T-cell (primary cell): ENCODE measurements at regions not wholly inside any gene's neighbourhood (a gene's known extent, or its start where the extent isn't known, plus 50 kb on each side); places are given as distances from the start of the nearest gene placed in this dataset.

Experiments used
- ATAC-seq, 4 experiments: fragments of 200-7000 bp in 3 of 4; fragments of 150-1000 bp in 1 of 4; cut with Tn5 transposase; replicated peaks in 1 of 4; 1 replicate in 3 of 4; 2 replicates in 1 of 4; pipeline ENCODE4 v1.10.0; 2021; ENCODE audit warnings: moderate library complexity in 3 of 4, mild to moderate bottlenecking in 2 of 4, moderate number of reproducible peaks in 1 of 4
- CTCF ChIA-PET, 2 donors: fragments of 300-600 bp; sonication (Branson Sonifier 250); formaldehyde crosslinking; loops; one replicate each; lab custom pipeline; 2022; ENCODE audit warnings: antibody characterized with exemption in 2 of 2; lab: Charles Lee
- POLR2A ChIA-PET, 2 donors: fragments of 300-600 bp; sonication (Branson Sonifier 250); formaldehyde crosslinking; loops; one replicate each; lab custom pipeline; 2022; ENCODE audit warnings: antibody characterized with exemption in 2 of 2; lab: Charles Lee
- DNase-seq, 35 experiments: peaks; one replicate each; pipeline versions ENCODE4 v3.0.0 to v3.0.0-alpha.2; 2013 to 2023
- H3K27ac ChIP-seq: one replicate; pipeline ENCODE4 v1.5.1; 2013; ENCODE audit warnings: low read length
- H3K27me3 ChIP-seq, 2 experiments: replicated peaks in 1 of 2; 1 replicate in 1 of 2; 2 replicates in 1 of 2; pipeline versions ENCODE4 v1.6.1 to v1.7.0; 2013; ENCODE audit warnings: low read length in 1 of 2, mixed read lengths in 1 of 2; ENCODE audit not compliant: control insufficient read depth in 2 of 2, insufficient read depth in 2 of 2; ENCODE audit errors: extremely low read depth in 1 of 2
- H3K36me3 ChIP-seq, 2 donors: 1 replicate in 1 of 2; 2 replicates in 1 of 2; pipeline versions ENCODE4 v1.6.1 to v1.7.0; 2013; ENCODE audit warnings: low read length in 1 of 2; ENCODE audit not compliant: control insufficient read depth in 2 of 2, insufficient read depth in 1 of 2; ENCODE audit errors: extremely low read depth in 1 of 2
- H3K4me1 ChIP-seq, 2 experiments: 1 replicate in 1 of 2; 2 replicates in 1 of 2; pipeline versions ENCODE4 v1.6.1 to v1.7.0; 2013; ENCODE audit warnings: low read length in 2 of 2, mixed read lengths in 1 of 2; ENCODE audit not compliant: insufficient read depth in 2 of 2, control insufficient read depth in 1 of 2; ENCODE audit errors: extremely low read depth in 1 of 2
- H3K4me3 ChIP-seq, 2 donors: 1 replicate in 1 of 2; 2 replicates in 1 of 2; pipeline versions ENCODE4 v1.5.1 to v1.7.0; 2013; ENCODE audit warnings: mild to moderate bottlenecking in 2 of 2, low read length in 1 of 2, moderate library complexity in 1 of 2; ENCODE audit not compliant: control insufficient read depth in 1 of 2; ENCODE audit errors: extremely low read depth in 1 of 2
- H3K9me3 ChIP-seq: 2 replicates; pipeline ENCODE4 v1.7.0; 2013
- H3K27ac Mint-ChIP-seq, 2 donors: one replicate each; pipeline ENCODE4 v1.8.0; 2020 to 2021; ENCODE audit warnings: mild to moderate bottlenecking in 2 of 2, mixed read lengths in 2 of 2
- H3K27me3 Mint-ChIP-seq, 2 donors: one replicate each; pipeline ENCODE4 v1.8.0; 2021 to 2022; ENCODE audit warnings: mixed read lengths in 2 of 2
- H3K36me3 Mint-ChIP-seq: one replicate; pipeline ENCODE4 v1.8.0; 2021; ENCODE audit warnings: mixed read lengths
- H3K4me1 Mint-ChIP-seq, 3 donors: one replicate each; pipeline ENCODE4 v1.8.0; 2020 to 2022; ENCODE audit warnings: mixed read lengths in 3 of 3, mild to moderate bottlenecking in 1 of 3
- H3K4me3 Mint-ChIP-seq, 3 donors: one replicate each; pipeline ENCODE4 v1.8.0; 2020 to 2022; ENCODE audit warnings: mild to moderate bottlenecking in 3 of 3, mixed read lengths in 3 of 3, moderate library complexity in 3 of 3
- H3K9me3 Mint-ChIP-seq, 3 donors: one replicate each; pipeline ENCODE4 v1.8.0; 2020 to 2022; ENCODE audit warnings: mixed read lengths in 3 of 3
- WGBS: methylation state at CpG from one replicate; pipeline ENCODE4 v1.1.5; 2013; ENCODE audit warnings: missing lambda C conversion rate; ENCODE audit not compliant: insufficient coverage; 5-methylcytosine and 5-hydroxymethylcytosine counted together

- H3K9me3 Mint-ChIP-seq: peaks cover 0 to 5% (median 0%) of the 10 kb centered on the region in 3 donors
- CTCF ChIA-PET: no interaction called here
- WGBS: no CpG with 5 or more reads among the region's 1 CpG
- POLR2A ChIA-PET: no interaction called here
- Histone ChIP-seq H3K36me3 (no peaks in the 10 kb centered on the region), H3K9me3 (no peaks in the 10 kb centered on the region), H3K27ac (no peak overlapping the region), H3K4me1 (no peaks in the 10 kb centered on the region), H3K27me3 (no peaks in the 10 kb centered on the region), H3K4me3 (no peak overlapping the region)
- H3K4me3 Mint-ChIP-seq: no peak overlapping the region
- no peaks in the 10 kb centered on the region for H3K36me3 Mint-ChIP-seq
- no peaks in the 10 kb centered on the region for H3K27me3 Mint-ChIP-seq
- DNase-seq (no peak), ATAC-seq (no peak)
- no peaks in the 10 kb centered on the region for H3K4me1 Mint-ChIP-seq
- no peak overlapping the region for H3K27ac Mint-ChIP-seq
These were observed 998.5 kb upstream of the GHITM start for GRCh38 chr10:83140811-83141210.

GRCh38 chr10:83142074-83142563 is 997.2 kb upstream of the GHITM start:
- Histone ChIP-seq H3K4me1 (no peaks in the 10 kb centered on the region), H3K9me3 (no peaks in the 10 kb centered on the region), H3K36me3 (no peaks in the 10 kb centered on the region), H3K27ac (no peak overlapping the region), H3K4me3 (no peak overlapping the region), H3K27me3 (no peaks in the 10 kb centered on the region)
- no peaks in the 10 kb centered on the region for H3K36me3 Mint-ChIP-seq
- H3K27ac Mint-ChIP-seq: no peak overlapping the region
- DNase-seq (no peak), ATAC-seq (no peak)
- peaks cover 0 to 5% (median 0%) of the 10 kb centered on the region in 3 donors for H3K9me3 Mint-ChIP-seq
- no peak overlapping the region for H3K4me3 Mint-ChIP-seq
- no peaks in the 10 kb centered on the region for H3K4me1 Mint-ChIP-seq
- POLR2A ChIA-PET: no interaction called here
- CTCF ChIA-PET: no interaction called here
- WGBS: no CpG with 5 or more reads among the region's 3 CpGs
- H3K27me3 Mint-ChIP-seq: no peaks in the 10 kb centered on the region

- no peak for ATAC-seq
- H3K9me3 Mint-ChIP-seq: peaks cover 0 to 10% (median 0%) of the 10 kb centered on the region in 3 donors
- no peaks in the 10 kb centered on the region for H3K27me3 Mint-ChIP-seq
- no peak overlapping the region for H3K27ac ChIP-seq
- H3K4me3 Mint-ChIP-seq: no peak overlapping the region
- no peaks in the 10 kb centered on the region for H3K9me3 ChIP-seq
- H3K36me3 Mint-ChIP-seq: no peaks in the 10 kb centered on the region
- CTCF ChIA-PET: no interaction called here
- no peaks in the 10 kb centered on the region for H3K36me3 ChIP-seq
- no peaks in the 10 kb centered on the region for H3K27me3 ChIP-seq
- no peaks in the 10 kb centered on the region for H3K4me1 ChIP-seq
- H3K4me1 Mint-ChIP-seq: no peaks in the 10 kb centered on the region
- H3K27ac Mint-ChIP-seq: no peak overlapping the region
- no peak overlapping the region for H3K4me3 ChIP-seq
- DNase-seq: no peak
- POLR2A ChIA-PET: no interaction called here
These were observed 994.8 kb upstream of the GHITM start for GRCh38 chr10:83144461-83144860.

GRCh38 chr10:83153714-83154113 is 985.6 kb upstream of the GHITM start:
- ChIA-PET CTCF (no interaction called here), POLR2A (no interaction called here)
- no peaks in the 10 kb centered on the region for H3K36me3 Mint-ChIP-seq

GRCh38 chr10:83164156-83164555 is 975.2 kb upstream of the GHITM start:
- no peak overlapping the region for H3K27ac Mint-ChIP-seq
- no peaks in the 10 kb centered on the region for H3K9me3 ChIP-seq
- H3K36me3 Mint-ChIP-seq: no peaks in the 10 kb centered on the region
- H3K4me3 Mint-ChIP-seq: no peak overlapping the region
- H3K36me3 ChIP-seq: no peaks in the 10 kb centered on the region
- H3K4me1 Mint-ChIP-seq: no peaks in the 10 kb centered on the region
- H3K4me1 ChIP-seq: no peaks in the 10 kb centered on the region
- peaks cover 4 to 19% (median 9%) of the 10 kb centered on the region in 3 donors for H3K9me3 Mint-ChIP-seq
- DNase-seq (no peak), ATAC-seq (no peak)
- ChIA-PET CTCF (no interaction called here), POLR2A (no interaction called here)
- no peaks in the 10 kb centered on the region for H3K27me3 Mint-ChIP-seq
- H3K4me3 ChIP-seq: no peak overlapping the region
- no peak overlapping the region for H3K27ac ChIP-seq
- WGBS: no CpG with 5 or more reads among the region's 3 CpGs
- no peaks in the 10 kb centered on the region for H3K27me3 ChIP-seq

More at GRCh38 chr10:83153714-83154113, 985.6 kb upstream of the GHITM start:
- H3K4me1 Mint-ChIP-seq: no peaks in the 10 kb centered on the region
- H3K36me3 ChIP-seq: no peaks in the 10 kb centered on the region
- no peak for ATAC-seq
- peaks cover 0 to 7% (median 3%) of the 10 kb centered on the region in 3 donors for H3K9me3 Mint-ChIP-seq
- H3K4me1 ChIP-seq: no peaks in the 10 kb centered on the region
- WGBS: 92% methylated on average over 8 of the region's 10 CpGs
- H3K27ac ChIP-seq: no peak overlapping the region
- H3K27me3 ChIP-seq: no peaks in the 10 kb centered on the region
- no peaks in the 10 kb centered on the region for H3K9me3 ChIP-seq
- no peak overlapping the region for H3K27ac Mint-ChIP-seq
- H3K27me3 Mint-ChIP-seq: no peaks in the 10 kb centered on the region
- H3K4me3 Mint-ChIP-seq: no peak overlapping the region
- no peak overlapping the region for H3K4me3 ChIP-seq
- DNase-seq: no peak

GRCh38 chr10:83165265-83165664 is 974.0 kb upstream of the GHITM start:
- Mint-ChIP-seq H3K4me3 (no peak overlapping the region), H3K4me1 (no peaks in the 10 kb centered on the region), H3K9me3 (peaks cover 0 to 13% (median 9%) of the 10 kb centered on the region in 3 donors), H3K27ac (no peak overlapping the region), H3K36me3 (no peaks in the 10 kb centered on the region), H3K27me3 (no peaks in the 10 kb centered on the region)
- ChIA-PET POLR2A (interaction anchor here in 1 of 2 donors (0.5 kb wide), 1 partner anchor 638 kb away, joined by 7 read pairs; no protein-coding TSS in a partner anchor), CTCF (no interaction called here)
- Histone ChIP-seq H3K27ac (no peak overlapping the region), H3K36me3 (no peaks in the 10 kb centered on the region), H3K4me3 (no peak overlapping the region), H3K27me3 (no peaks in the 10 kb centered on the region), H3K4me1 (no peaks in the 10 kb centered on the region), H3K9me3 (no peaks in the 10 kb centered on the region)
- ATAC-seq: no peak
- 60% methylated on average over 2 of the region's 3 CpGs for WGBS
- no peak for DNase-seq

GRCh38 chr10:83166344-83166743 is 973.0 kb upstream of the GHITM start:
- H3K9me3 Mint-ChIP-seq: peaks cover 0 to 12% (median 9%) of the 10 kb centered on the region in 3 donors
- H3K9me3 ChIP-seq: no peaks in the 10 kb centered on the region
- ChIA-PET POLR2A (interaction anchor here in 1 of 2 donors (0.6 kb wide), 1 partner anchor 109 kb away, joined by 3 read pairs; no protein-coding TSS in a partner anchor), CTCF (no interaction called here)
- H3K27me3 Mint-ChIP-seq: no peaks in the 10 kb centered on the region
- H3K4me1 ChIP-seq: no peaks in the 10 kb centered on the region
- H3K4me3 Mint-ChIP-seq: no peak overlapping the region
- no peak overlapping the region for H3K4me3 ChIP-seq
- 38% methylated on average over 4 of the region's 5 CpGs for WGBS
- no peaks in the 10 kb centered on the region for H3K27me3 ChIP-seq
- DNase-seq: no peak
- no peaks in the 10 kb centered on the region for H3K36me3 Mint-ChIP-seq
- H3K36me3 ChIP-seq: no peaks in the 10 kb centered on the region
- no peak for ATAC-seq
- no peak overlapping the region for H3K27ac ChIP-seq
- H3K4me1 Mint-ChIP-seq: no peaks in the 10 kb centered on the region
- H3K27ac Mint-ChIP-seq: no peak overlapping the region
